ENCODE measurements at regions not wholly inside any gene's neighbourhood (a gene's known extent, or its start where the extent isn't known, plus 50 kb on each side); places are given as distances from the start of the nearest gene placed in this dataset.

- Histone ChIP-seq H3K27ac (no peak overlapping the region), H3K4me1 (peaks cover 0 to 17% (median 9%) of the 10 kb centered on the region in 4 donors), H3K27me3 (no peaks in the 10 kb centered on the region), H3K36me3 (no peaks in the 10 kb centered on the region), H3K4me3 (no peak overlapping the region), H3K9me3 (no peaks in the 10 kb centered on the region)
- ATAC-seq (ENCODE audit: low FRiP score in 2 of 2) = no peak
- DNase-seq = no peak
- no peak for TF ChIP-seq CTCF (IDR thresholded peaks at IDR 0.05)
- no peak for TF ChIP-seq POLR2AphosphoS5 (IDR thresholded peaks at IDR 0.05)
- no peak for TF ChIP-seq EP300 (IDR thresholded peaks at IDR 0.05)
- no peak for TF ChIP-seq POLR2A (IDR thresholded peaks at IDR 0.05)
- 64 to 70% methylated on average over 6 to 7 of the region's 7 CpGs for WGBS, 2 donors
These were observed 52.0 kb upstream of the RPL11 start for GRCh38 chr1:23639460-23640095.

GRCh38 chr1:23638786-23639241 is 52.8 kb upstream of the RPL11 start:
- Histone ChIP-seq H3K36me3 (no peaks in the 10 kb centered on the region), H3K4me1 (peaks cover 0 to 18% (median 14%) of the 10 kb centered on the region in 4 donors), H3K27ac (no peak overlapping the region), H3K4me3 (no peak overlapping the region), H3K27me3 (no peaks in the 10 kb centered on the region), H3K9me3 (no peaks in the 10 kb centered on the region)
- peak in 1 of 2 donors; percentile 21 for ATAC-seq (ENCODE audit: low FRiP score in 2 of 2)
- 59 to 70% methylated on average over 5 of the region's 5 CpGs for WGBS, 2 donors
- DNase-seq = no peak
- TF ChIP-seq CTCF (IDR thresholded peaks at IDR 0.05) (no peak), EP300 (IDR thresholded peaks at IDR 0.05) (no peak), POLR2AphosphoS5 (IDR thresholded peaks at IDR 0.05) (no peak), POLR2A (IDR thresholded peaks at IDR 0.05) (no peak)

- H3K27me3 ChIP-seq = no peaks in the 10 kb centered on the region
- no peak for DNase-seq
- no peak for TF ChIP-seq POLR2AphosphoS5 (IDR thresholded peaks at IDR 0.05)
- no peak for TF ChIP-seq EP300 (IDR thresholded peaks at IDR 0.05)
- no peak for TF ChIP-seq POLR2A (IDR thresholded peaks at IDR 0.05)
- TF ChIP-seq CTCF (IDR thresholded peaks at IDR 0.05) = no peak
- no peak overlapping the region for H3K27ac ChIP-seq
- peak in 1 of 2 donors; percentile 16 for ATAC-seq (ENCODE audit: low FRiP score in 2 of 2)
- H3K36me3 ChIP-seq = no peaks in the 10 kb centered on the region
- no peak overlapping the region for H3K4me3 ChIP-seq
- H3K4me1 ChIP-seq = peaks cover 0 to 18% (median 14%) of the 10 kb centered on the region in 4 donors
- no peaks in the 10 kb centered on the region for H3K9me3 ChIP-seq
- WGBS, 2 donors = 58 to 88% methylated on average over 4 of the region's 4 CpGs
These were observed 53.4 kb upstream of the RPL11 start for GRCh38 chr1:23638188-23638619.

- no peaks in the 10 kb centered on the region for H3K36me3 ChIP-seq
- H3K9me3 ChIP-seq = no peaks in the 10 kb centered on the region
- no peaks in the 10 kb centered on the region for H3K27me3 ChIP-seq
- H3K27ac ChIP-seq = peak overlapping the region in 1 of 4 donors; percentile 84
- ATAC-seq (ENCODE audit: low FRiP score in 2 of 2) = no peak
- 94 to 95% methylated on average over 7 of the region's 7 CpGs for WGBS, 2 donors
- peaks cover 0 to 18% (median 14%) of the 10 kb centered on the region in 4 donors for H3K4me1 ChIP-seq
- no peak for DNase-seq
- H3K4me3 ChIP-seq = no peak overlapping the region
- TF ChIP-seq POLR2AphosphoS5 (IDR thresholded peaks at IDR 0.05) (no peak), CTCF (IDR thresholded peaks at IDR 0.05) (no peak), EP300 (IDR thresholded peaks at IDR 0.05) (no peak), POLR2A (IDR thresholded peaks at IDR 0.05) (no peak)
These were observed 55.6 kb upstream of the RPL11 start for GRCh38 chr1:23636009-23636408.

Measured in upper lobe of left lung (tissue), 6 donors.